HG03378 (cell line): ENCODE measurements at regions not wholly inside any gene's neighbourhood (a gene's known extent, or its start where the extent isn't known, plus 50 kb on each side); places are given as distances from the start of the nearest gene placed in this dataset.
"Not testable (repeated sequence)": the region's sequence is repeated elsewhere in the genome, so short reads cannot be mapped to it uniquely, and the experiment has no call there.

Experiments
- ATAC-seq: cut with Tn5 transposase; IDR thresholded peaks from one replicate; pipeline ENCODE4 v1.9.1; 2021; ENCODE audit warnings: mild to moderate bottlenecking, moderate library complexity; ENCODE audit not compliant: unreplicated experiment

GRCh38 chrX:138014577-138014976 is 448.6 kb downstream of the ZIC3 start:
- ATAC-seq = no peak

GRCh38 chrX:138018145-138018799 is 452.3 kb downstream of the ZIC3 start:
- ATAC-seq = no peak

GRCh38 chrX:138020941-138021340 is 455.0 kb downstream of the ZIC3 start:
- ATAC-seq = no peak

- ATAC-seq = peak; percentile 90
Observed at GRCh38 chrX:138026211-138026610, 460.3 kb downstream of the ZIC3 start.

GRCh38 chrX:138031715-138032114 is 465.8 kb downstream of the ZIC3 start:
- ATAC-seq = no peak

GRCh38 chrX:138034136-138034535 is 468.2 kb downstream of the ZIC3 start:
- no peak for ATAC-seq

- ATAC-seq = no peak
Observed at GRCh38 chrX:138037548-138037947, 471.6 kb downstream of the ZIC3 start.

GRCh38 chrX:138057883-138058282 is 492.0 kb downstream of the ZIC3 start:
- ATAC-seq = no peak

- no peak for ATAC-seq
Observed at GRCh38 chrX:138058931-138059330, 493.0 kb downstream of the ZIC3 start.

GRCh38 chrX:138067415-138067814 is 501.5 kb downstream of the ZIC3 start:
- no peak for ATAC-seq

- ATAC-seq = no peak
Observed at GRCh38 chrX:138073626-138074025, 507.7 kb downstream of the ZIC3 start.

- ATAC-seq = no peak
Observed at GRCh38 chrX:138082251-138082650, 516.3 kb downstream of the ZIC3 start.

GRCh38 chrX:138082896-138083295 is 517.0 kb downstream of the ZIC3 start:
- ATAC-seq = no peak

- ATAC-seq = not testable (repeated sequence)
Observed at GRCh38 chrX:138110910-138111309, 545.0 kb downstream of the ZIC3 start.

GRCh38 chrX:138127314-138127713 is 561.4 kb downstream of the ZIC3 start:
- ATAC-seq = no peak

- ATAC-seq = peak; percentile 95
Observed at GRCh38 chrX:138128027-138128671, 562.2 kb downstream of the ZIC3 start.

- ATAC-seq = no peak
Observed at GRCh38 chrX:138150709-138151108, 560.8 kb downstream of the FGF13 start.

GRCh38 chrX:138157850-138158249 is 553.7 kb downstream of the FGF13 start:
- no peak for ATAC-seq

- ATAC-seq = no peak
Observed at GRCh38 chrX:138191998-138192397, 519.5 kb downstream of the FGF13 start.

- no peak for ATAC-seq
Observed at GRCh38 chrX:138229718-138230117, 481.8 kb downstream of the FGF13 start.

GRCh38 chrX:138240266-138240665 is 471.3 kb downstream of the FGF13 start:
- ATAC-seq = no peak

- ATAC-seq = no peak
Observed at GRCh38 chrX:138254001-138254400, 457.5 kb downstream of the FGF13 start.

- ATAC-seq = no peak
Observed at GRCh38 chrX:138255373-138255772, 456.1 kb downstream of the FGF13 start.
